NCI-H2227 (cell line): ENCODE measurements at regions not wholly inside any gene's neighbourhood (a gene's known extent, or its start where the extent isn't known, plus 50 kb on each side); places are given as distances from the start of the nearest gene placed in this dataset.
"Not testable (repeated sequence)": the region's sequence is repeated elsewhere in the genome, so short reads cannot be mapped to it uniquely, and the experiment has no call there.

Experiments used
- DNase-seq: peaks from one replicate; lab custom pipeline; 2025; ENCODE audit not compliant: unreplicated experiment; lab: John Stamatoyannopoulos, UW

- no peak for DNase-seq
Measured at GRCh38 chr1:219323426-219323825, 149.7 kb downstream of the LYPLAL1 start.

- DNase-seq, result no peak
Measured at GRCh38 chr1:219322766-219323165, 149.1 kb downstream of the LYPLAL1 start.

- DNase-seq, result not testable (repeated sequence)
Measured at GRCh38 chr1:219320563-219320962, 146.9 kb downstream of the LYPLAL1 start.

- no peak for DNase-seq
Measured at GRCh38 chr1:219318826-219319225, 145.1 kb downstream of the LYPLAL1 start.

- no peak for DNase-seq
Measured at GRCh38 chr1:219317762-219318353, 144.2 kb downstream of the LYPLAL1 start.

GRCh38 chr1:219316066-219316465 is 142.4 kb downstream of the LYPLAL1 start:
- DNase-seq, result no peak

GRCh38 chr1:219313961-219314360 is 140.3 kb downstream of the LYPLAL1 start:
- no peak for DNase-seq

GRCh38 chr1:219312967-219313366 is 139.3 kb downstream of the LYPLAL1 start:
- no peak for DNase-seq

- DNase-seq, result no peak
Measured at GRCh38 chr1:219310181-219310728, 136.6 kb downstream of the LYPLAL1 start.

GRCh38 chr1:219308367-219308766 is 134.7 kb downstream of the LYPLAL1 start:
- no peak for DNase-seq

- DNase-seq, result no peak
Measured at GRCh38 chr1:219304227-219305226, 130.8 kb downstream of the LYPLAL1 start.

GRCh38 chr1:219302697-219303096 is 129.0 kb downstream of the LYPLAL1 start:
- no peak for DNase-seq

- DNase-seq, result no peak
Measured at GRCh38 chr1:219299420-219299819, 125.7 kb downstream of the LYPLAL1 start.

GRCh38 chr1:219298571-219299148 is 125.0 kb downstream of the LYPLAL1 start:
- DNase-seq, result no peak

GRCh38 chr1:219296430-219297355 is 123.0 kb downstream of the LYPLAL1 start:
- DNase-seq, result no peak

GRCh38 chr1:219294251-219294650 is 120.6 kb downstream of the LYPLAL1 start:
- DNase-seq, result no peak

- DNase-seq, result no peak
Measured at GRCh38 chr1:219293410-219293809, 119.7 kb downstream of the LYPLAL1 start.

GRCh38 chr1:219292999-219293398 is 119.3 kb downstream of the LYPLAL1 start:
- no peak for DNase-seq

- no peak for DNase-seq
Measured at GRCh38 chr1:219292341-219292740, 118.7 kb downstream of the LYPLAL1 start.

GRCh38 chr1:219289171-219289570 is 115.5 kb downstream of the LYPLAL1 start:
- DNase-seq, result no peak
